ENCODE measurements at regions not wholly inside any gene's neighbourhood (a gene's known extent, or its start where the extent isn't known, plus 50 kb on each side); places are given as distances from the start of the nearest gene placed in this dataset.

GRCh38 chr5:53378590-53379247 lies 101.7 kb upstream of the FST start:
- 82 to 87% (median 84%) methylated on average over 3 of the region's 3 CpGs for WGBS, 4 donors
- H3K27ac ChIP-seq = no peak overlapping the region
- no peaks in the 10 kb centered on the region for H3K36me3 ChIP-seq
- H3K4me3 ChIP-seq = no peak overlapping the region
- ATAC-seq (no peak), DNase-seq (no peak)
- H3K27me3 ChIP-seq = no peaks in the 10 kb centered on the region
- TF ChIP-seq, protein P1, sequence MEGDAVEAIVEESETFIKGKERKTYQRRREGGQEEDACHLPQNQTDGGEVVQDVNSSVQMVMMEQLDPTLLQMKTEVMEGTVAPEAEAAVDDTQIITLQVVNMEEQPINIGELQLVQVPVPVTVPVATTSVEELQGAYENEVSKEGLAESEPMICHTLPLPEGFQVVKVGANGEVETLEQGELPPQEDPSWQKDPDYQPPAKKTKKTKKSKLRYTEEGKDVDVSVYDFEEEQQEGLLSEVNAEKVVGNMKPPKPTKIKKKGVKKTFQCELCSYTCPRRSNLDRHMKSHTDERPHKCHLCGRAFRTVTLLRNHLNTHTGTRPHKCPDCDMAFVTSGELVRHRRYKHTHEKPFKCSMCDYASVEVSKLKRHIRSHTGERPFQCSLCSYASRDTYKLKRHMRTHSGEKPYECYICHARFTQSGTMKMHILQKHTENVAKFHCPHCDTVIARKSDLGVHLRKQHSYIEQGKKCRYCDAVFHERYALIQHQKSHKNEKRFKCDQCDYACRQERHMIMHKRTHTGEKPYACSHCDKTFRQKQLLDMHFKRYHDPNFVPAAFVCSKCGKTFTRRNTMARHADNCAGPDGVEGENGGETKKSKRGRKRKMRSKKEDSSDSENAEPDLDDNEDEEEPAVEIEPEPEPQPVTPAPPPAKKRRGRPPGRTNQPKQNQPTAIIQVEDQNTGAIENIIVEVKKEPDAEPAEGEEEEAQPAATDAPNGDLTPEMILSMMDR (IDR thresholded peaks at IDR 0.05) = no peak
- no peak for TF ChIP-seq POLR2A (IDR thresholded peaks at IDR 0.05)
- intact Hi-C loops (cut with DNase I) = no loop called here
- H3K4me1 ChIP-seq = no peaks in the 10 kb centered on the region
- H3K9me3 ChIP-seq = no peaks in the 10 kb centered on the region

DNA sequence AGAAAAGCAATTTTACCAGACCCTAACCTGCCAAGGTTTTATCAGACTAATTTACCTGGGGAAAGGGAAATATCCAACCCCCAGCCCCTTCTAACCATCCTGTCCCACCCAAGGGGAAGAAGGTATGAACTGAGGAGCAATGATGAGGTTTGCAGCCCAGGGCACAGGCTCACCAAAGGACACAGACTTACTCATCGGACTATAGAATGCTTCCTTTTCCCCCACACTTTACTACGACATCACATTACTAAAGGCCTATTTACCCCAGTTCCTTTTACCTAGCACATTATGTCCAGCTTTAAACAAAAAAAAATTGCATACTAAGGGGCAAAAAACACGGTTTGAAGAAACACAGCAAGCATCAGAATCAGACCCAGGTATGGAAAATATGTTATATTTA lies 94.1 kb upstream of the FST start:
- Histone ChIP-seq H3K4me1 (no peaks in the 10 kb centered on the region), H3K9me3 (peaks cover 0 to 20% (median 10%) of the 10 kb centered on the region in 12 donors), H3K27me3 (no peaks in the 10 kb centered on the region), H3K27ac (no peak overlapping the region), H3K36me3 (no peaks in the 10 kb centered on the region), H3K4me3 (no peak overlapping the region)
- no peak for ATAC-seq
- DNase-seq = no peak
- intact Hi-C loops (cut with DNase I) = no loop called here
- TF ChIP-seq, protein P1 (IDR thresholded peaks at IDR 0.05) = no peak
- WGBS, 4 donors = 76 to 86% (median 82%) methylated on average over 3 of the region's 3 CpGs

DNA sequence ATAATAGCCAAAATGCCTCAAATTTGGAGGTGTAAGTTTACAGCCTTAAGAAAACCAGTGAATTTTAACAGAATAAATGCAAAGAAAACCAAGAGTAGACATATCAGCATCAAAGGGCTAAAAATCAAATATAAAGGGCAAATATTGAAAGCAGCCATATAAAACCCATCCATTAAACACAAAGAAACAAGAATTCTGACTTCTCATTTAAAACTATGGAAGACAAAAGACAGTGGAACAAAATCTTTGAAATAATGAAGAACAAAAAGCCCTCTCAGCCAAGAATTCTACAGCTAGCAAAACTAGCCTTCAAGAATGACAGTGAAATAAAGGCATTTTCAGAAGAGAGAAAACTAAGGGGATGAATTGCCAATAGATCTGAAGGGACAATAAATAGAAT lies 91.3 kb upstream of the FST start:
- intact Hi-C loops (cut with DNase I) = no loop called here
- Histone ChIP-seq H3K27ac (no peak overlapping the region), H3K4me1 (no peaks in the 10 kb centered on the region), H3K36me3 (no peaks in the 10 kb centered on the region), H3K4me3 (no peak overlapping the region), H3K9me3 (peaks cover 0 to 33% (median 10%) of the 10 kb centered on the region in 12 donors), H3K27me3 (no peaks in the 10 kb centered on the region)
- ATAC-seq = no peak
- TF ChIP-seq POLR2A (IDR thresholded peaks at IDR 0.05) = no peak
- TF ChIP-seq, protein P1 (IDR thresholded peaks at IDR 0.05) = no peak
- no peak for DNase-seq

DNA sequence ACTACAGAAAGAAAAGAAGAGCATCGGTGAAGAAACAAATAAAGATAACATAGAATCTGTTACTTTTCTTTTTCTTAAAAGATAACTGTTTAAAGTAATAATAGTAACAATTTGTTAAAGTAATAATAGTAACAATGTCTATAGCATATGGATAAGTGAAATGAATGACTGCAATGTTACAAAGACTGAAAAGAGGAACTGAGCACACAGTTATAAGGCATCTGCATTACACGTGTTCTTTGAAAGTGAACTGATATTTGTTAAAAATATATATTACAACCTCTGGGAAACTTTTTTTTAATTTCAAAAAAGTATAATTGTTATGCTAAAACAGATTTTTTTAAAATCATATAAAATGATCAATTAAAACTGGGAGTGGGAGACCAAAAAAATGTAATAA lies 88.4 kb upstream of the FST start:
- Histone ChIP-seq H3K36me3 (no peaks in the 10 kb centered on the region), H3K4me1 (no peaks in the 10 kb centered on the region), H3K4me3 (no peak overlapping the region), H3K27me3 (no peaks in the 10 kb centered on the region), H3K27ac (no peak overlapping the region), H3K9me3 (peaks cover 0 to 47% (median 10%) of the 10 kb centered on the region in 12 donors)
- no peak for DNase-seq
- 80 to 92% (median 83%) methylated on average over 2 of the region's 2 CpGs for WGBS, 4 donors
- ATAC-seq = no peak
- intact Hi-C loops (cut with DNase I) = no loop called here
- no peak for TF ChIP-seq POLR2A (IDR thresholded peaks at IDR 0.05)
- TF ChIP-seq, protein P1 (IDR thresholded peaks at IDR 0.05) = no peak

Measured in heart left ventricle (tissue), 16 donors.